ENCODE measurements at regions not wholly inside any gene's neighbourhood (a gene's known extent, or its start where the extent isn't known, plus 50 kb on each side); places are given as distances from the start of the nearest gene placed in this dataset.

- Histone ChIP-seq H3K27ac (no peak overlapping the region), H3K4me2 (no peak overlapping the region)
These were observed 59.8 kb upstream of the CHST15 start for GRCh38 chr10:124153023-124153826.

GRCh38 chr10:124152139-124153022 lies 59.0 kb upstream of the CHST15 start:
- Mint-ChIP-seq H3K27ac (no peak overlapping the region), H3K36me3 (no peaks in the 10 kb centered on the region), H3K4me3 (no peak overlapping the region), H3K9me3 (no peaks in the 10 kb centered on the region), H3K27me3 (ENCODE audit: insufficient read depth, low read depth) (peaks cover 3% of the 10 kb centered on the region), H3K4me1 (peaks cover 37% of the 10 kb centered on the region)
- no peaks in the 10 kb centered on the region for H3K36me3 ChIP-seq
- H3K9ac ChIP-seq, result no peak overlapping the region
- H3F3A ChIP-seq (ENCODE audit: low read depth), result peaks cover 28% of the 10 kb centered on the region
- H3K27me3 ChIP-seq, result no peaks in the 10 kb centered on the region
- H3K9me3 ChIP-seq (ENCODE audit: low read depth), result no peaks in the 10 kb centered on the region
- no peak for DNase-seq (ENCODE audit: low spot score)
- peaks cover 49% of the 10 kb centered on the region for H3K4me1 ChIP-seq
- no peak for TF ChIP-seq EZH2 (IDR thresholded peaks at IDR 0.05)
- no peak for TF ChIP-seq EZH2phosphoT487 (IDR thresholded peaks at IDR 0.05)
- TF ChIP-seq CTCF (IDR thresholded peaks at IDR 0.05), result no peak
- H3K27ac ChIP-seq, result no peak overlapping the region
- no peaks in the 10 kb centered on the region for H3K79me2 ChIP-seq (ENCODE audit: low read depth)
- H2AFZ ChIP-seq (replicated peaks), result no peak overlapping the region
- H3K4me3 ChIP-seq, result no peak overlapping the region
- H3K4me2 ChIP-seq, result no peak overlapping the region
- H4K20me1 ChIP-seq (ENCODE audit: low read depth), result no peaks in the 10 kb centered on the region

More at GRCh38 chr10:124153023-124153826, 59.8 kb upstream of the CHST15 start:
- DNase-seq (ENCODE audit: low spot score), result no peak
- Histone ChIP-seq H3K4me1 (peaks cover 43% of the 10 kb centered on the region), H3K4me3 (no peak overlapping the region), H3K36me3 (no peaks in the 10 kb centered on the region), H3F3A (ENCODE audit: low read depth) (peaks cover 28% of the 10 kb centered on the region), H3K27me3 (no peaks in the 10 kb centered on the region), H3K9ac (no peak overlapping the region), H4K20me1 (ENCODE audit: low read depth) (no peaks in the 10 kb centered on the region), H2AFZ (replicated peaks) (peak overlapping the region; percentile 68), H3K79me2 (ENCODE audit: low read depth) (no peaks in the 10 kb centered on the region), H3K9me3 (ENCODE audit: low read depth) (no peaks in the 10 kb centered on the region)
- peaks cover 3% of the 10 kb centered on the region for H3K27me3 Mint-ChIP-seq (ENCODE audit: insufficient read depth, low read depth)
- H3K4me3 Mint-ChIP-seq, result no peak overlapping the region
- H3K36me3 Mint-ChIP-seq, result no peaks in the 10 kb centered on the region
- H3K9me3 Mint-ChIP-seq, result peaks cover 3% of the 10 kb centered on the region
- no peak overlapping the region for H3K27ac Mint-ChIP-seq
- TF ChIP-seq EZH2phosphoT487 (IDR thresholded peaks at IDR 0.05), result no peak
- TF ChIP-seq EZH2 (IDR thresholded peaks at IDR 0.05), result no peak
- no peak for TF ChIP-seq CTCF (IDR thresholded peaks at IDR 0.05)
- peaks cover 36% of the 10 kb centered on the region for H3K4me1 Mint-ChIP-seq

- no peak overlapping the region for H3K4me3 ChIP-seq
- H3K36me3 ChIP-seq, result no peaks in the 10 kb centered on the region
- peaks cover 28% of the 10 kb centered on the region for H3F3A ChIP-seq (ENCODE audit: low read depth)
- no peak for DNase-seq (ENCODE audit: low spot score)
- H3K4me1 ChIP-seq, result peaks cover 49% of the 10 kb centered on the region
- no peak overlapping the region for H3K4me2 ChIP-seq
- Mint-ChIP-seq H3K9me3 (no peaks in the 10 kb centered on the region), H3K36me3 (no peaks in the 10 kb centered on the region), H3K4me3 (no peak overlapping the region), H3K27me3 (ENCODE audit: insufficient read depth, low read depth) (peaks cover 6% of the 10 kb centered on the region), H3K4me1 (peaks cover 37% of the 10 kb centered on the region), H3K27ac (no peak overlapping the region)
- no peak overlapping the region for H3K9ac ChIP-seq
- H3K27ac ChIP-seq, result no peak overlapping the region
- TF ChIP-seq CTCF (IDR thresholded peaks at IDR 0.05) (no peak), EZH2phosphoT487 (IDR thresholded peaks at IDR 0.05) (no peak), EZH2 (IDR thresholded peaks at IDR 0.05) (no peak)
- H3K9me3 ChIP-seq (ENCODE audit: low read depth), result no peaks in the 10 kb centered on the region
- H3K27me3 ChIP-seq, result no peaks in the 10 kb centered on the region
- no peaks in the 10 kb centered on the region for H3K79me2 ChIP-seq (ENCODE audit: low read depth)
- no peak overlapping the region for H2AFZ ChIP-seq (replicated peaks)
- H4K20me1 ChIP-seq (ENCODE audit: low read depth), result no peaks in the 10 kb centered on the region
These were observed 58.2 kb upstream of the CHST15 start for GRCh38 chr10:124151466-124152095.
